GM18511 (cell line): ENCODE measurements at regions not wholly inside any gene's neighbourhood (a gene's known extent, or its start where the extent isn't known, plus 50 kb on each side); places are given as distances from the start of the nearest gene placed in this dataset.
"Not testable (repeated sequence)": the region's sequence is repeated elsewhere in the genome, so short reads cannot be mapped to it uniquely, and the experiment has no call there.

Experiments
- ATAC-seq: cut with Tn5 transposase; IDR thresholded peaks from one replicate; pipeline ENCODE4 v1.9.1; 2021; ENCODE audit warnings: mild to moderate bottlenecking, moderate library complexity; ENCODE audit not compliant: unreplicated experiment

DNA sequence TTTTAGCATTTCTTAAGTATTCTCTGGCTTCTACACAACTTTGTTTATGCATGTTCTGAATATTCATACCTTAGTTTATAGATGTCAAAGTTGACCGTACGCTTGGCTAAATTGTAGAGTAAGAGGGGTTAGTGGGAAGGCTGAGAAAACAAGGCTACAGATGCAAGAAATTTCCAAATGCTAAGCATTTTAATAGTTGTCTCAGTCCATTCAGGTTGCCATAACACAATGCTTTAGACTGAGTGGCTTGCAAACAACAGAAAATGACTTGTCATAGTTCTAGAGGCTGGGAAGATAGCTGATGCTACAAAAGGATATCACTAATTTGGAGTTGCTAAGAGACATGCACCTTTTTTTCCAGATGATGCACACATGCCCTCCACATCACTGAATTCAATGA is 53.0 kb upstream of the C1QTNF3 start:
- not testable (repeated sequence) for ATAC-seq

DNA sequence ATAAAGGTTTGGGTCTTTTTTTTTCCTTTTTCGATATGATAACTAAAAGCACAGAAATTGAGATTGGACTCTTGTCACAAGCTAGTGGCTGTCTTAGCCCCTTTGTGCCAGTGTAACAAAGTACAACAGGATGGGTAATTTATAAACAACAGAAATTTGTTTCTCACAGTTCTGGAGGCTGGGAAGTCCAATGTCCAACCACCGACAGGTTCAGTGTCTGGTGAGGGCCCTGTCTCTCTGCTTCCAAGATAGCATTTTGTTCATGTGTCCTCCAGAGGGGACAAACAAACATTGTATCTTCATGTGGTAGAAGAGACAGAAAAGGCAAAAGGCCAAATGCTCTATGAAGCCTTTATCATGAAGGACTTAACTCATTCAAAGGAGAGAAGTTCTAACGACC is 56.9 kb upstream of the C1QTNF3 start:
- ATAC-seq: not testable (repeated sequence)

GRCh38 chr5:34101567-34101966 is 58.6 kb upstream of the C1QTNF3 start:
- not testable (repeated sequence) for ATAC-seq

GRCh38 chr5:34108897-34109296 is 65.9 kb upstream of the C1QTNF3 start:
- not testable (repeated sequence) for ATAC-seq

- not testable (repeated sequence) for ATAC-seq
Measured at GRCh38 chr5:34124280-34124679, 81.3 kb upstream of the C1QTNF3 start.

- peak; percentile 92 for ATAC-seq
Measured at GRCh38 chr5:34125354-34125753, 82.3 kb upstream of the C1QTNF3 start.

DNA sequence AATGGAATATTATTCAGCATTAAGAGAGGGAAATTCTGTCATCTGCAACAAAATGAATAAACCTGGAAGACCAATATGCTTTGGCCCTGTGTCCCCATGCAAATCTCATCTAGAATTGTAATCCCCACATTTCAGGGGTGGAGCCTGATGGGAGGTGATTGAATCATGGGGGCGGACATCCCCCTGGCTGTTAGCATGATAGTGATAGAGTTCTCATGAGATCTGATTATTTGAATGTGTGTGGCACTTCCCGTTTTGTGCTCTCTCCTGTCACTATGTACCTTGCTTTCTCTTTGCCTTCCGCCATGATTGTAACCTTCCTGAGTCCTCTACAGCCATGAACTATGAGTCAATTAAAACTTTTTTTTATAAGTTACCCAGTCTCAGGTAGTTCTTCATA is 83.7 kb upstream of the C1QTNF3 start:
- ATAC-seq: not testable (repeated sequence)

DNA sequence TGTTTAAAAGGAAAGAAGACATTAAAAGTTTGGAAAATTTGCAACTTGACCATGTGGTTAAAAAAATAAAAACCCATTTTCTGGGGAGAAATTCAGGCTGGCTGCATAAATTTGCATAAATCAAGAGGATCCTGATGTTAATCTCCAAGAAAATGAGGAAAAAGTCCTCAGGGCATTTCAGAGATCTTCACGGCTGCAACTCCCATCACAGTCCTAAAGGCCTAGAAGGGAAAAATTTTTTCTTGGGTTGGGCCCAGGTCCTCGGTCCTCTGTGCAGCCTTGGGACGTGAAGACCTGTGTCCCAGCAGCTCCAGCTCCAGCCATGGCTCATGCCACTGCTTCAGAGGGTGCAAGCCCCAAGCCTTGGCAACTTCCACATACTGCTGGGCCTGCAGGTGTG is 84.8 kb upstream of the C1QTNF3 start:
- not testable (repeated sequence) for ATAC-seq

- not testable (repeated sequence) for ATAC-seq
Measured at GRCh38 chr5:34128890-34129289, 85.9 kb upstream of the C1QTNF3 start.

- not testable (repeated sequence) for ATAC-seq
Measured at GRCh38 chr5:34154988-34155387, 112.0 kb upstream of the C1QTNF3 start.

- ATAC-seq: not testable (repeated sequence)
Measured at GRCh38 chr5:34156703-34157414, 113.8 kb upstream of the C1QTNF3 start.

DNA sequence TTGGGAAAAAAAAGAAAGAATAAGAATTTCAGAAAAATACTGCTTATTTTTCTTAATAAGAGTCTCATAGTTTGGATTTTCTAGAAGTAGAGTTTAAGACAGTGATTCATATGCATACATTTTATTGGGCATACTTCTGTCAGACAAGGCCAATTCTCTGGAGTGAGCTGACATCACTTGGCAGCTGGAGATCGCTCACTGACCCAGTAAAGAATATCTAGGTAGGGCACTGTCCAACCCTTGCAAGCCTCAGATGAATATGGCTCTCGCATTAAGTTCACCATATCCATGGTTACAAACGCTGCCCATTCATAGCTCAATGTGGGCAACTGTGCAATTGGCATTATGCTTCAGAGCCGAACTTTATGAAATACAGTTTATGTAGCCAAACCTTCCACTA is 117.9 kb upstream of the C1QTNF3 start:
- not testable (repeated sequence) for ATAC-seq

DNA sequence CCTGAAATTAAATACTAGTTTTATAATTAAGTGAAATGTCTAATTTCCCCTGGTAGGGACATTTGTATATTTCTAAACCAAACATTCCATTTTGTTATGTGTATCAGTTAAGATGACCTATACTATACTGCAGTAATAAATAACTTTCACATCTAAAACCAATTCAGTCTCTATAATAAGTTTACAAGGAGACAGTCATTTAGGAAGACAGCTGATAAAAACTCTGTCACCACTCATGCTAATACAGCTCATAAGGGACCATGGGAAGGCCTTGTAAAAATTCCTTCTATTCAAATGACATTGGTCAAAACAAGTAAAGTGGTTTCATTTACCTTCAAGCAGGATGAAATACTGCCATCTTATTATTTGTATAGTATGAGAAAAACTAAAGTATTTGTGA is 128.4 kb upstream of the C1QTNF3 start:
- not testable (repeated sequence) for ATAC-seq

GRCh38 chr5:34179453-34180190 is 136.6 kb upstream of the C1QTNF3 start:
- not testable (repeated sequence) for ATAC-seq

- not testable (repeated sequence) for ATAC-seq
Measured at GRCh38 chr5:34180225-34180624, 137.2 kb upstream of the C1QTNF3 start.

- not testable (repeated sequence) for ATAC-seq
Measured at GRCh38 chr5:34180940-34181614, 138.1 kb upstream of the C1QTNF3 start.

GRCh38 chr5:34185005-34185404 is 142.0 kb upstream of the C1QTNF3 start:
- ATAC-seq: not testable (repeated sequence)

- ATAC-seq: not testable (repeated sequence)
Measured at GRCh38 chr5:34185572-34185971, 142.6 kb upstream of the C1QTNF3 start.

- ATAC-seq: not testable (repeated sequence)
Measured at GRCh38 chr5:34186108-34186507, 143.1 kb upstream of the C1QTNF3 start.

GRCh38 chr5:34186865-34187264 is 143.9 kb upstream of the C1QTNF3 start:
- ATAC-seq: not testable (repeated sequence)

DNA sequence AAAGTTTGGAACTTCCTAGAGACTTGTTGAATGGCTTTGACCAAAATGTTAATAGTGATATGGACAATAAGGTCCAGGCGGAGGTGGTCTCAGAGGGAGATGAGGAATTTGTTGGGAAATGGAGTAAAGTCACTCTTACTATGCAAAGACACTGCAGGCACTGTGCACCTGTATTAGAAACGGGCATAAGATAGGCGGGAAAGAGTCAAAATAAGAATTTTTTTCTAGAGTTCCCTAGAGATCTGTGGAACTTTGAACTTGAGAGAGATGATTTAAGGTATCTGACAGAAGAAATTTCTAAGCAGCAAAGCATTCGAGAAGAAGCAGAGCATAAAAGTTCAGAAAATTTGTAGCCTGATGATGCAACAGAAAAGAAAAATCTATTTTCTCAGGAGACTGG is 144.4 kb upstream of the C1QTNF3 start:
- not testable (repeated sequence) for ATAC-seq
